Parathyroid adenoma (tissue), 2 donors: ENCODE measurements at regions not wholly inside any gene's neighbourhood (a gene's known extent, or its start where the extent isn't known, plus 50 kb on each side); places are given as distances from the start of the nearest gene placed in this dataset.

Source experiments
- H2AFZ ChIP-seq: fragments of 300-600 bp; sonication (generic); one replicate; pipeline ENCODE4 v1.7.0; 2017; ENCODE audit warnings: antibody characterized with exemption, mild to moderate bottlenecking
- H3K27ac ChIP-seq: fragments of 300-600 bp; sonication (generic); one replicate; pipeline ENCODE4 v1.7.0; 2017
- H3K27me3 ChIP-seq: fragments of 300-600 bp; sonication (generic); one replicate; pipeline ENCODE4 v1.7.0; 2017; ENCODE audit warnings: low read length; ENCODE audit not compliant: control insufficient read depth, insufficient read depth
- H3K36me3 ChIP-seq: fragments of 300-600 bp; sonication (generic); one replicate; pipeline ENCODE4 v1.7.0; 2017; ENCODE audit warnings: low read length; ENCODE audit not compliant: control insufficient read depth, insufficient read depth
- H3K4me1 ChIP-seq: fragments of 300-600 bp; sonication (generic); one replicate; pipeline ENCODE4 v1.7.0; 2017; ENCODE audit warnings: control low read depth
- H3K4me2 ChIP-seq: fragments of 300-600 bp; sonication (generic); one replicate; pipeline ENCODE4 v1.7.0; 2017; ENCODE audit warnings: low read length
- H3K4me3 ChIP-seq: fragments of 300-600 bp; sonication (generic); one replicate; pipeline ENCODE4 v1.7.0; 2017; ENCODE audit warnings: low read depth, low read length
- H3K79me2 ChIP-seq: fragments of 300-600 bp; sonication (generic); one replicate; pipeline ENCODE4 v1.7.0; 2017; ENCODE audit warnings: control low read depth
- H3K9ac ChIP-seq: fragments of 300-600 bp; sonication (generic); one replicate; pipeline ENCODE4 v1.7.0; 2017; ENCODE audit warnings: mild to moderate bottlenecking
- H3K9me3 ChIP-seq: fragments of 300-600 bp; sonication (generic); one replicate; pipeline ENCODE4 v1.7.0; 2017; ENCODE audit warnings: low read length; ENCODE audit not compliant: control insufficient read depth
- TF ChIP-seq, protein P1 (sequence below): fragments of 300-600 bp; sonication (generic); IDR thresholded peaks from one replicate; pipeline ENCODE4 v1.7.0; 2017; ENCODE audit warnings: antibody characterized with exemption, mild to moderate bottlenecking
- donor health status: primary hyperparathyroidism.

DNA sequence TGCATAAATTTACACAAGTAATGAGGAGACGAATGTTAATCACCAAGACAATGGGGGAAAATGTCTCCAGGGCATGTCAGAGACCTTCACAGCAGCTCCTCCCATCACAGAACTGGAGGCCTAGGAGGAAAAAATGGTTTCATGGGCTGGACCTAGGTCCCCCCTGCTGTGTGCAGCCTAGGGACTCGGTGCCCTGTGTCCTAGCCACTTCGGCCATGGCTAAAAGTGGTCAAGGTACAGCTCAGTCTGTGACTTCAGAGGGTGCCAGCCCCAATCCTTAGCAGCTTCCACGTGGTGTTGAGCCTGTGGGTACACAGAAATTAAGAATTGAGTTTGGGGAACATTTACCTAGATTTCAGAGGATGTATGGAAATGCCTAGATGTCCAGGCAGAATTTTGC, 152.2 kb upstream of the KCNJ3 start:
- H3K4me2 ChIP-seq: no peak overlapping the region
- TF ChIP-seq, protein P1, sequence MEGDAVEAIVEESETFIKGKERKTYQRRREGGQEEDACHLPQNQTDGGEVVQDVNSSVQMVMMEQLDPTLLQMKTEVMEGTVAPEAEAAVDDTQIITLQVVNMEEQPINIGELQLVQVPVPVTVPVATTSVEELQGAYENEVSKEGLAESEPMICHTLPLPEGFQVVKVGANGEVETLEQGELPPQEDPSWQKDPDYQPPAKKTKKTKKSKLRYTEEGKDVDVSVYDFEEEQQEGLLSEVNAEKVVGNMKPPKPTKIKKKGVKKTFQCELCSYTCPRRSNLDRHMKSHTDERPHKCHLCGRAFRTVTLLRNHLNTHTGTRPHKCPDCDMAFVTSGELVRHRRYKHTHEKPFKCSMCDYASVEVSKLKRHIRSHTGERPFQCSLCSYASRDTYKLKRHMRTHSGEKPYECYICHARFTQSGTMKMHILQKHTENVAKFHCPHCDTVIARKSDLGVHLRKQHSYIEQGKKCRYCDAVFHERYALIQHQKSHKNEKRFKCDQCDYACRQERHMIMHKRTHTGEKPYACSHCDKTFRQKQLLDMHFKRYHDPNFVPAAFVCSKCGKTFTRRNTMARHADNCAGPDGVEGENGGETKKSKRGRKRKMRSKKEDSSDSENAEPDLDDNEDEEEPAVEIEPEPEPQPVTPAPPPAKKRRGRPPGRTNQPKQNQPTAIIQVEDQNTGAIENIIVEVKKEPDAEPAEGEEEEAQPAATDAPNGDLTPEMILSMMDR: no peak
- no peak overlapping the region for H2AFZ ChIP-seq
- H3K27me3 ChIP-seq: no peaks in the 10 kb centered on the region
- H3K4me1 ChIP-seq: no peaks in the 10 kb centered on the region
- H3K4me3 ChIP-seq: no peak overlapping the region
- H3K36me3 ChIP-seq: no peaks in the 10 kb centered on the region
- H3K79me2 ChIP-seq: no peaks in the 10 kb centered on the region
- no peak overlapping the region for H3K9ac ChIP-seq
- H3K27ac ChIP-seq: no peak overlapping the region
- no peaks in the 10 kb centered on the region for H3K9me3 ChIP-seq

DNA sequence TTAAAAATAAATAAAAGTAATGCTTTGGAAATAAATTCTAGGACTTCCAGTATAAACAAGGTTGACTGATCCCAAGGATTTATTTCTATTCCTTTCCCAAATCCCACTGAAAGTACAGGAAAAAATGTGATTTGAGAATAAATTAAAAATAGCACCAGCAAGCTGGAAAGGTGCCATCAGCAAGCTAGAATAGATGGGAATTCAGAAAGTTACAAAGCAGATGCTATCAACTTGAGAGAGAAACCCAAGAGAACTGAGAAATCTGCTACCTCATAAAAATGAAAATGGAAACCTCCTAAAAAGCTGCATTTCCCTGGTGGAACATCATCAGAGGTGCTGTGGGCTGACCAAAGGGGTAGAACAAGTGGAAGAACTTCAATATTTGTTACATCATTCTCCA, 148.6 kb upstream of the KCNJ3 start:
- Histone ChIP-seq H3K4me1 (no peaks in the 10 kb centered on the region), H3K36me3 (no peaks in the 10 kb centered on the region), H3K79me2 (no peaks in the 10 kb centered on the region), H3K27me3 (no peaks in the 10 kb centered on the region), H3K27ac (no peak overlapping the region), H3K4me2 (no peak overlapping the region), H2AFZ (no peak overlapping the region), H3K9me3 (no peaks in the 10 kb centered on the region), H3K9ac (no peak overlapping the region), H3K4me3 (no peak overlapping the region)
- TF ChIP-seq, protein P1: no peak

DNA sequence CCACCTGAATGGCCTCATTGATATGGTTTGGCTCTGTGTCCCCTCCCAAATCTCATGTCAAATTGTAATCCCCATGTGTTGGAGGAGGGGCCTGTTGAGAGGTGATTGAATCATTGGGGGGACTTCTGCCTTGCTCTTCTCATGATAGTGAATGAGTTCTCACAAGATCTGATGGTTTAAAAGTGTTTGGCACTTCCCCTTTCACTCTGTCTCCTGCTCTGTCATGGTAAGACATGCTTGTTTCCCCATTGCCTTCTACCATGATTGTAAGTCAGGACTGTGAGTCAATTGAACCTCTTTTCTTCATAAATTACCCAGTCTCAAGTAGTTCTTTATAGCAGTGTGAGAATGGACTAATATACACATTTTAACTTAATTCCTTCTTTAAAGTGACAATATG, 146.8 kb upstream of the KCNJ3 start:
- no peaks in the 10 kb centered on the region for H3K4me1 ChIP-seq
- no peak overlapping the region for H3K9ac ChIP-seq
- H3K79me2 ChIP-seq: no peaks in the 10 kb centered on the region
- no peaks in the 10 kb centered on the region for H3K27me3 ChIP-seq
- H3K27ac ChIP-seq: no peak overlapping the region
- H3K36me3 ChIP-seq: no peaks in the 10 kb centered on the region
- H2AFZ ChIP-seq: no peak overlapping the region
- TF ChIP-seq, protein P1: no peak
- no peaks in the 10 kb centered on the region for H3K9me3 ChIP-seq
- no peak overlapping the region for H3K4me3 ChIP-seq
- no peak overlapping the region for H3K4me2 ChIP-seq

DNA sequence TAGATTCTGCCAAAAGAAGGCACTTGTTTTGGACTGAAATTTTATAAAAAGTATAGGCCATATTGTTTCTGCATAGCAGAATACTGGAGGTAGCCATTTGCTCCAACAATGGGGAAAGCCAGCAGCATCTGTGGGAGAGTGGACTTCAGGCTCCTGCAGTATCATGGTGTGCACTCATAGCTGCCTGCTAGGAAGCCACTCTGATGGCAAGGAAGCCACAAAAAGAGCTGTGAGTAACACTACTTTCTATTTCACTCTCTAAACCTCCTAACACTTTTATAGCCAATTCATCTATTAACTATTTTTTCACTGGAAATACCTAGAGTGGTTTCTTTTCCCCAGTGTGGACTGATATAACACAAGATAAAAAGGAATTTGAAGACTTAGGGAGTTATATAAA, 144.4 kb upstream of the KCNJ3 start:
- Histone ChIP-seq H3K9ac (no peak overlapping the region), H3K4me2 (no peak overlapping the region), H3K27ac (no peak overlapping the region), H3K9me3 (no peaks in the 10 kb centered on the region), H3K36me3 (no peaks in the 10 kb centered on the region), H3K4me1 (no peaks in the 10 kb centered on the region), H3K79me2 (no peaks in the 10 kb centered on the region), H3K4me3 (no peak overlapping the region), H2AFZ (no peak overlapping the region), H3K27me3 (no peaks in the 10 kb centered on the region)
- TF ChIP-seq, protein P1: no peak

DNA sequence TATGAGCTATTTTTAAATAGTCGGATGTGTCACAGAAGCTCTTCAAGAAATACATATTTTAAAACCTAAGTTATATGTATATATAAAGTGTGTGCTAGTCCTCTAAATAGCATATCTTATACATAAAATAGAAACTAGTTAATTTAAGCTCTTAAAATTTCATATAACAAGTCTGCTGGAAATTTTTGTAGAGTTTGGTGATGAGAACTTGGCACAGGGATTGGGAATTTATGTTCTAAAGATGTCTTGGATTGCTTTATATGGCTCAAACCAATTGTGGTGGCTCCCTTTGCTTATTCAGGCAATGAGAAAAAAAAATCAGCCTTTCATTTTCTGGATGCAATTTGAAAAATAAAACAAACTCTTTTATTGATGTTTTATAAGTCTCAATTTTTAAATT, 142.8 kb upstream of the KCNJ3 start:
- Histone ChIP-seq H3K36me3 (no peaks in the 10 kb centered on the region), H2AFZ (no peak overlapping the region), H3K9me3 (no peaks in the 10 kb centered on the region), H3K27me3 (no peaks in the 10 kb centered on the region), H3K27ac (no peak overlapping the region), H3K9ac (no peak overlapping the region), H3K4me2 (no peak overlapping the region), H3K79me2 (no peaks in the 10 kb centered on the region), H3K4me1 (no peaks in the 10 kb centered on the region), H3K4me3 (no peak overlapping the region)
- TF ChIP-seq, protein P1: no peak
